Upper lobe of left lung (tissue), 4 donors: ENCODE measurements at regions not wholly inside any gene's neighbourhood (a gene's known extent, or its start where the extent isn't known, plus 50 kb on each side); places are given as distances from the start of the nearest gene placed in this dataset.

Experiments
- POLR2A ChIP-seq, 4 donors: fragments of 450-650 bp; IDR thresholded peaks; one replicate each; pipeline ENCODE4 v1.5.1; 2016 to 2017; ENCODE audit warnings: antibody characterized with exemption in 4 of 4, mild to moderate bottlenecking in 2 of 4
- TF ChIP-seq, protein P1 (sequence below), 6 experiments: fragments of 450-650 bp in 4 of 6; fragments of 200-600 bp in 2 of 6; sonication (generic) in 2 of 6; IDR thresholded peaks; one replicate each; pipeline ENCODE4 v1.5.1; 2016 to 2019; ENCODE audit warnings: antibody characterized with exemption in 6 of 6

DNA sequence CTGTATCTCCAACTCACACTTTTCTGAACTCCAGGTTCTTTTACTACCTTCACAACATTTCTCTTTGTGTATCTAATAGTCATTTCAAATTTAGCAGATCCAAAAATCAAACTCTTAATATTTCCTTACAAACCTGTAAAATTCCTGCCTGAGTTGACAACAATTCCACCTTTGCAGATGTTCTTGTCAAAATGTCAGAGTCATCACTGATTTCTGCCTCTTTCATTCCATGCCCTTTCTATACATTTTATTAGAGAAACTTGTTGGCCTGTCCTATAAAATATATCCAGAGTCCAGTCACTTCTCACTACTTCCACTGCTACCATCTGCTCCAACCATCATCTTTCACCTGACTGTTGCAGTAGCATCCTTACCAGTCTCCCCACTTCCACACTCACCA is 119.7 kb downstream of the CAPZA3 start:
- TF ChIP-seq, protein P1, sequence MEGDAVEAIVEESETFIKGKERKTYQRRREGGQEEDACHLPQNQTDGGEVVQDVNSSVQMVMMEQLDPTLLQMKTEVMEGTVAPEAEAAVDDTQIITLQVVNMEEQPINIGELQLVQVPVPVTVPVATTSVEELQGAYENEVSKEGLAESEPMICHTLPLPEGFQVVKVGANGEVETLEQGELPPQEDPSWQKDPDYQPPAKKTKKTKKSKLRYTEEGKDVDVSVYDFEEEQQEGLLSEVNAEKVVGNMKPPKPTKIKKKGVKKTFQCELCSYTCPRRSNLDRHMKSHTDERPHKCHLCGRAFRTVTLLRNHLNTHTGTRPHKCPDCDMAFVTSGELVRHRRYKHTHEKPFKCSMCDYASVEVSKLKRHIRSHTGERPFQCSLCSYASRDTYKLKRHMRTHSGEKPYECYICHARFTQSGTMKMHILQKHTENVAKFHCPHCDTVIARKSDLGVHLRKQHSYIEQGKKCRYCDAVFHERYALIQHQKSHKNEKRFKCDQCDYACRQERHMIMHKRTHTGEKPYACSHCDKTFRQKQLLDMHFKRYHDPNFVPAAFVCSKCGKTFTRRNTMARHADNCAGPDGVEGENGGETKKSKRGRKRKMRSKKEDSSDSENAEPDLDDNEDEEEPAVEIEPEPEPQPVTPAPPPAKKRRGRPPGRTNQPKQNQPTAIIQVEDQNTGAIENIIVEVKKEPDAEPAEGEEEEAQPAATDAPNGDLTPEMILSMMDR (IDR thresholded peaks at IDR 0.05): no peak
- TF ChIP-seq POLR2A (IDR thresholded peaks at IDR 0.05): no peak
